K562 (cell line): ENCODE measurements at regions not wholly inside any gene's neighbourhood (a gene's known extent, or its start where the extent isn't known, plus 50 kb on each side); places are given as distances from the start of the nearest gene placed in this dataset.

Experiments
- CHD2 ChIP-seq: IDR thresholded peaks from 2 replicates; pipeline ENCODE4 v1.6.1; 2011; ENCODE audit warnings: low read depth, low read length
- EP400 ChIP-seq: fragments of 450-650 bp; IDR thresholded peaks from 2 replicates; pipeline ENCODE4 v1.6.1; 2017; ENCODE audit warnings: antibody characterized with exemption, mild to moderate bottlenecking, moderate library complexity
- GATA2 ChIP-seq: sonication (generic); formaldehyde crosslinking; IDR thresholded peaks from 2 replicates; pipeline ENCODE4 v1.4.0; 2020; ENCODE audit warnings: mild to moderate bottlenecking, missing genetic modification reagents
- KLF16 ChIP-seq: IDR thresholded peaks from 2 replicates; pipeline ENCODE4 v1.6.1; 2016; ENCODE audit warnings: antibody characterized with exemption
- NBN ChIP-seq: fragments of 450-650 bp; IDR thresholded peaks from 2 replicates; pipeline ENCODE4 v1.6.1; 2016; ENCODE audit warnings: low read depth, mild to moderate bottlenecking
- NCOA2 ChIP-seq, 2 experiments: fragments of 450-650 bp; IDR thresholded peaks; 2 replicates each; pipeline ENCODE4 v1.6.1; 2018; ENCODE audit warnings: mild to moderate bottlenecking in 2 of 2, moderate library complexity in 1 of 2; ENCODE audit not compliant: partially characterized antibody in 2 of 2
- SIX5 ChIP-seq, 2 experiments: IDR thresholded peaks; 2 replicates each; pipeline ENCODE4 v1.6.1; 2011; ENCODE audit warnings: low read length in 2 of 2, borderline replicate concordance in 1 of 2, low read depth in 1 of 2, mild to moderate bottlenecking in 1 of 2, moderate library complexity in 1 of 2; ENCODE audit not compliant: insufficient read depth in 1 of 2
- SMARCA5 ChIP-seq: fragments of 450-650 bp; IDR thresholded peaks from 2 replicates; pipeline ENCODE4 v1.6.1; 2016
- SMARCE1 ChIP-seq: fragments of 450-650 bp; IDR thresholded peaks from 2 replicates; pipeline ENCODE4 v1.7.1; 2016; ENCODE audit warnings: mild to moderate bottlenecking
- SOX6 ChIP-seq: fragments of 450-650 bp; IDR thresholded peaks from 2 replicates; pipeline ENCODE4 v1.6.1; 2014; ENCODE audit warnings: mild to moderate bottlenecking
- STAG1 ChIP-seq: sonication (generic); formaldehyde crosslinking; IDR thresholded peaks from 2 replicates; pipeline ENCODE4 v1.5.0; 2020; ENCODE audit warnings: missing genetic modification reagents, borderline replicate concordance
- TEAD1 ChIP-seq, 2 experiments: fragments of 450-650 bp in 1 of 2; sonication (generic) in 1 of 2; formaldehyde crosslinking; IDR thresholded peaks; 2 replicates each; pipeline versions ENCODE4 v1.4.0 to v1.8.0; 2020 to 2022; ENCODE audit warnings: mild to moderate bottlenecking in 2 of 2, missing genetic modification reagents in 1 of 2
- ZC3H8 ChIP-seq: fragments of 450-650 bp; IDR thresholded peaks from 2 replicates; pipeline ENCODE4 v1.6.1; 2017
- TF ChIP-seq, protein P1 (sequence below): fragments of 450-650 bp; IDR thresholded peaks from 2 replicates; pipeline ENCODE4 v1.6.1; 2016; ENCODE audit warnings: mild to moderate bottlenecking, moderate library complexity

DNA sequence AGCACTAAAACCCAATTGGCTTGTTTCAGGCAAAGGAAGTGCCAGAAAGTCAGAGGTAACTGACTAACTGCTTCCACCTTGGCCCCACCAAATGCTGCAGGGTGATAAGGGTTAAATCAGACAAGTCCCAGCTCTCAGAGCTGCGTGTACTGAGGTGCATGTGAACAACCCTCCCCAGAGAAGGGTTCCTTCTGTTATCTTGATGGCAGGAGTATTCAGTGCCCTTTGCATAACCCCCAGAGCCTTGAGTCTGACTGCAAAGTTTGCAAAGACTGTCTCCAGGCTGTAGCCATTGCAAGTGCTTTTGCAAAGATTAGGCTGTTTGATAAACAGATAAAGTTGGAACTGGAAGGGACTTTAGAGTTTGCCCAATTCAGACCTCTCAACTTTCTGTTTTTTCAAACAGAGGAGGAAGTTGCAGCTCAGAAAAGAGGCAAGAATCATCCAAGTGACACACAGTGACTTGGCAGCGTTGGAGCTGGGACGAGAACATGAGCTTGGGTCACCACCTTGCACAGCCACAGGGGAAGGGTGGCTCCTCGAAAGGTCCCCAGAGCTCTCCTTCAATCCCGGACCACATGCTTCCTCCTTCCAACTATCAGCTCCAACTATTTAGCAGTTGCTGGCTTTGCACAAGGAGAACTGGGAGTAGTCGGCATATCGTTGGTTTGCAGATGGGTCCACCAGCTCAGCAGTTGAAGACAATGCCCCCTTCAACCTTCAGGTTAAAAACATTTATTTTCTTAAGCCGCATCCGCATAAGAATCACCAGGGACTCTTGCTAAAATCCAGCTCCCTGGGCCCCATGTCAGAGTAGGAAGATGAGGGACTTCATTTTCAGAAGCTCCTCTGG, 224.8 kb upstream of the HES1 start (continued):
- TF ChIP-seq, protein P1, sequence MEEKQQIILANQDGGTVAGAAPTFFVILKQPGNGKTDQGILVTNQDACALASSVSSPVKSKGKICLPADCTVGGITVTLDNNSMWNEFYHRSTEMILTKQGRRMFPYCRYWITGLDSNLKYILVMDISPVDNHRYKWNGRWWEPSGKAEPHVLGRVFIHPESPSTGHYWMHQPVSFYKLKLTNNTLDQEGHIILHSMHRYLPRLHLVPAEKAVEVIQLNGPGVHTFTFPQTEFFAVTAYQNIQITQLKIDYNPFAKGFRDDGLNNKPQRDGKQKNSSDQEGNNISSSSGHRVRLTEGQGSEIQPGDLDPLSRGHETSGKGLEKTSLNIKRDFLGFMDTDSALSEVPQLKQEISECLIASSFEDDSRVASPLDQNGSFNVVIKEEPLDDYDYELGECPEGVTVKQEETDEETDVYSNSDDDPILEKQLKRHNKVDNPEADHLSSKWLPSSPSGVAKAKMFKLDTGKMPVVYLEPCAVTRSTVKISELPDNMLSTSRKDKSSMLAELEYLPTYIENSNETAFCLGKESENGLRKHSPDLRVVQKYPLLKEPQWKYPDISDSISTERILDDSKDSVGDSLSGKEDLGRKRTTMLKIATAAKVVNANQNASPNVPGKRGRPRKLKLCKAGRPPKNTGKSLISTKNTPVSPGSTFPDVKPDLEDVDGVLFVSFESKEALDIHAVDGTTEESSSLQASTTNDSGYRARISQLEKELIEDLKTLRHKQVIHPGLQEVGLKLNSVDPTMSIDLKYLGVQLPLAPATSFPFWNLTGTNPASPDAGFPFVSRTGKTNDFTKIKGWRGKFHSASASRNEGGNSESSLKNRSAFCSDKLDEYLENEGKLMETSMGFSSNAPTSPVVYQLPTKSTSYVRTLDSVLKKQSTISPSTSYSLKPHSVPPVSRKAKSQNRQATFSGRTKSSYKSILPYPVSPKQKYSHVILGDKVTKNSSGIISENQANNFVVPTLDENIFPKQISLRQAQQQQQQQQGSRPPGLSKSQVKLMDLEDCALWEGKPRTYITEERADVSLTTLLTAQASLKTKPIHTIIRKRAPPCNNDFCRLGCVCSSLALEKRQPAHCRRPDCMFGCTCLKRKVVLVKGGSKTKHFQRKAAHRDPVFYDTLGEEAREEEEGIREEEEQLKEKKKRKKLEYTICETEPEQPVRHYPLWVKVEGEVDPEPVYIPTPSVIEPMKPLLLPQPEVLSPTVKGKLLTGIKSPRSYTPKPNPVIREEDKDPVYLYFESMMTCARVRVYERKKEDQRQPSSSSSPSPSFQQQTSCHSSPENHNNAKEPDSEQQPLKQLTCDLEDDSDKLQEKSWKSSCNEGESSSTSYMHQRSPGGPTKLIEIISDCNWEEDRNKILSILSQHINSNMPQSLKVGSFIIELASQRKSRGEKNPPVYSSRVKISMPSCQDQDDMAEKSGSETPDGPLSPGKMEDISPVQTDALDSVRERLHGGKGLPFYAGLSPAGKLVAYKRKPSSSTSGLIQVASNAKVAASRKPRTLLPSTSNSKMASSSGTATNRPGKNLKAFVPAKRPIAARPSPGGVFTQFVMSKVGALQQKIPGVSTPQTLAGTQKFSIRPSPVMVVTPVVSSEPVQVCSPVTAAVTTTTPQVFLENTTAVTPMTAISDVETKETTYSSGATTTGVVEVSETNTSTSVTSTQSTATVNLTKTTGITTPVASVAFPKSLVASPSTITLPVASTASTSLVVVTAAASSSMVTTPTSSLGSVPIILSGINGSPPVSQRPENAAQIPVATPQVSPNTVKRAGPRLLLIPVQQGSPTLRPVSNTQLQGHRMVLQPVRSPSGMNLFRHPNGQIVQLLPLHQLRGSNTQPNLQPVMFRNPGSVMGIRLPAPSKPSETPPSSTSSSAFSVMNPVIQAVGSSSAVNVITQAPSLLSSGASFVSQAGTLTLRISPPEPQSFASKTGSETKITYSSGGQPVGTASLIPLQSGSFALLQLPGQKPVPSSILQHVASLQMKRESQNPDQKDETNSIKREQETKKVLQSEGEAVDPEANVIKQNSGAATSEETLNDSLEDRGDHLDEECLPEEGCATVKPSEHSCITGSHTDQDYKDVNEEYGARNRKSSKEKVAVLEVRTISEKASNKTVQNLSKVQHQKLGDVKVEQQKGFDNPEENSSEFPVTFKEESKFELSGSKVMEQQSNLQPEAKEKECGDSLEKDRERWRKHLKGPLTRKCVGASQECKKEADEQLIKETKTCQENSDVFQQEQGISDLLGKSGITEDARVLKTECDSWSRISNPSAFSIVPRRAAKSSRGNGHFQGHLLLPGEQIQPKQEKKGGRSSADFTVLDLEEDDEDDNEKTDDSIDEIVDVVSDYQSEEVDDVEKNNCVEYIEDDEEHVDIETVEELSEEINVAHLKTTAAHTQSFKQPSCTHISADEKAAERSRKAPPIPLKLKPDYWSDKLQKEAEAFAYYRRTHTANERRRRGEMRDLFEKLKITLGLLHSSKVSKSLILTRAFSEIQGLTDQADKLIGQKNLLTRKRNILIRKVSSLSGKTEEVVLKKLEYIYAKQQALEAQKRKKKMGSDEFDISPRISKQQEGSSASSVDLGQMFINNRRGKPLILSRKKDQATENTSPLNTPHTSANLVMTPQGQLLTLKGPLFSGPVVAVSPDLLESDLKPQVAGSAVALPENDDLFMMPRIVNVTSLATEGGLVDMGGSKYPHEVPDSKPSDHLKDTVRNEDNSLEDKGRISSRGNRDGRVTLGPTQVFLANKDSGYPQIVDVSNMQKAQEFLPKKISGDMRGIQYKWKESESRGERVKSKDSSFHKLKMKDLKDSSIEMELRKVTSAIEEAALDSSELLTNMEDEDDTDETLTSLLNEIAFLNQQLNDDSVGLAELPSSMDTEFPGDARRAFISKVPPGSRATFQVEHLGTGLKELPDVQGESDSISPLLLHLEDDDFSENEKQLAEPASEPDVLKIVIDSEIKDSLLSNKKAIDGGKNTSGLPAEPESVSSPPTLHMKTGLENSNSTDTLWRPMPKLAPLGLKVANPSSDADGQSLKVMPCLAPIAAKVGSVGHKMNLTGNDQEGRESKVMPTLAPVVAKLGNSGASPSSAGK, result peak; percentile 82
- TF ChIP-seq ZC3H8 (no peak), SIX5 (IDR thresholded peaks at IDR 0.05; ENCODE audit: borderline replicate concordance in 1 of 2, insufficient read depth in 1 of 2, low read depth in 1 of 2, low read length in 2 of 2) (0 out of 4 replicates have a peak, but pooled peaks of 1 of the 2 experiments have one; percentile 2), SMARCA5 (no peak), STAG1 (CRISPR knock-in tag) (no peak), NBN (peak; percentile 71; the same call in 1 of the 2 replicates), CHD2 (no peak), NCOA2 (IDR thresholded peaks at IDR 0.05; ENCODE audit: partially characterized antibody in 2 of 2) (peak in 1 of 2 experiments; percentile 69), GATA2 (peak; percentile 91), SMARCE1 (peak; percentile 88), SOX6 (peak; percentile 81), TEAD1 (CRISPR knock-in tag; IDR thresholded peaks at IDR 0.05) (peak in 1 of 2 experiments; percentile 82; a peak in 1 of 4 replicates), EP400 (peak; percentile 65), KLF16 (peak; percentile 79)
